Astrocyte of the cerebellum (primary cell): ENCODE measurements at regions not wholly inside any gene's neighbourhood (a gene's known extent, or its start where the extent isn't known, plus 50 kb on each side); places are given as distances from the start of the nearest gene placed in this dataset.

ENCODE experiments used
- DNase-seq: peaks from one replicate; pipeline ENCODE4 v3.0.0-alpha.2; 2011; ENCODE audit warnings: low read depth
- H3K4me3 ChIP-seq: 2 replicates; pipeline ENCODE4 v1.5.1; 2011; ENCODE audit warnings: mild to moderate bottlenecking, low read depth, low read length, moderate library complexity
- in situ Hi-C: cut with HindIII; loops from 2 replicates; pipeline ENCODE4 v1.10.0; 2017; ENCODE audit warnings: low sequenced_read_pairs
- TF ChIP-seq, protein P1 (sequence below): IDR thresholded peaks from 2 replicates; pipeline ENCODE4 v1.5.1; 2012; ENCODE audit warnings: low read length, low read depth, moderate library complexity, mild to moderate bottlenecking; ENCODE audit errors: missing control alignments

DNA sequence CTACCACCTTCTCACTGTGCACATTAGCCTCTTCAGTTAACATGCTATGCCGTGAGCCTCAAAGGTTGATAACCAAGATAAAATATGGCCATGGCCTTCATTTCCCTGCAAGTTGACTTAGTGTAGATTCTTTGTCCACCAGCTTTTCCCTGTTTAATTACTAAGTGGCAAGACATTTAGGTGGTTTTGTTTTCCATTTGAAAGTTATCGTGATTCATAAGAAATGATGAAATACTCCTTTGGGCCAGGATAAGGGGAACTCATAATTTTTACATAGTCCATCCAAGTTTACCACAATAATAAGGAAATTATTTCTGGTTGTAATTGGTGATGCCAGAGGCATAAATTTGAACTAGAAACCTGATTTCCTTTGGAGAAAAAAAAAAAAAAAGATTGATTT is 609.6 kb downstream of the TAF11L14 start:
- H3K4me3 ChIP-seq: no peak overlapping the region
- no peak for DNase-seq
- in situ Hi-C loops: no loop called here
- TF ChIP-seq, protein P1, sequence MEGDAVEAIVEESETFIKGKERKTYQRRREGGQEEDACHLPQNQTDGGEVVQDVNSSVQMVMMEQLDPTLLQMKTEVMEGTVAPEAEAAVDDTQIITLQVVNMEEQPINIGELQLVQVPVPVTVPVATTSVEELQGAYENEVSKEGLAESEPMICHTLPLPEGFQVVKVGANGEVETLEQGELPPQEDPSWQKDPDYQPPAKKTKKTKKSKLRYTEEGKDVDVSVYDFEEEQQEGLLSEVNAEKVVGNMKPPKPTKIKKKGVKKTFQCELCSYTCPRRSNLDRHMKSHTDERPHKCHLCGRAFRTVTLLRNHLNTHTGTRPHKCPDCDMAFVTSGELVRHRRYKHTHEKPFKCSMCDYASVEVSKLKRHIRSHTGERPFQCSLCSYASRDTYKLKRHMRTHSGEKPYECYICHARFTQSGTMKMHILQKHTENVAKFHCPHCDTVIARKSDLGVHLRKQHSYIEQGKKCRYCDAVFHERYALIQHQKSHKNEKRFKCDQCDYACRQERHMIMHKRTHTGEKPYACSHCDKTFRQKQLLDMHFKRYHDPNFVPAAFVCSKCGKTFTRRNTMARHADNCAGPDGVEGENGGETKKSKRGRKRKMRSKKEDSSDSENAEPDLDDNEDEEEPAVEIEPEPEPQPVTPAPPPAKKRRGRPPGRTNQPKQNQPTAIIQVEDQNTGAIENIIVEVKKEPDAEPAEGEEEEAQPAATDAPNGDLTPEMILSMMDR: no peak

DNA sequence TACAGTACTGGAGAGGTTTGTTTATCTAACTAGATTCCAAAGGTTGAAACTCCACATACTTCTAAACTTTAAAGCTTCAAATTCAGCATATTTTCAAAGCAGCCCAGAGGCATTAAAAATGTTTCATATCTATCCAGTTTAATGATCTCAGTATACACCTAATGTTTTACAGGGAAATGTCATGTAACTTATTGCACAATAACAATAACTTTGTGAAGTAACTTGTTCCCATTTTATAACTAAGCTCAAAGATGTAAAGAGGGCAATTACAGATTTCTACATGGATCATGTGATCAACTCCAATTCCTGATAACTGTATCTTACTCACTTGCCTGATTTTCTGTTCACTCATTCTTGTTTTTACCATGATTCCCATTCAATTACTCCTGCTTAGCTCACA is 610.0 kb downstream of the TAF11L14 start:
- DNase-seq: no peak
- no peak overlapping the region for H3K4me3 ChIP-seq
- TF ChIP-seq, protein P1: no peak
- in situ Hi-C loops: no loop called here

DNA sequence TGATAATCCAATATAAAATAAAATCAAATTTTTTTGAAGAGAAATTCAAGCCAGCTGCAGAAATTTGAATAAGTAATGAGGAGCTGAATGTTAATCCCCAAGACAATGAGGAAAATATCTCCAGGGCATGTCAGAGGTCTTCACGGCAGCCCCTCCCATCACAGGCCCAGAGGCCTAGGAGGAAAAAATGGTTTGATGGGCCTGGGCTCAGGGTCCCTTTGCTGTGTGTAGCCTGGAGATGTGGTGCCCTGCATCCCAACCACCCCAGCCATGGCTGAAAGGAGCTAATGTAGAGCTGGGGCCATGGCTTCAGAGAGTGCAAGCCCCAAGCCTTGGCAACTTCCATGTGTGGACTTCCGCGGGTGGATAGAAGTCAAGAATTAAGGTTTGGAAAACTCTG is 618.3 kb downstream of the TAF11L14 start:
- in situ Hi-C loops: no loop called here
- no peak for DNase-seq
- TF ChIP-seq, protein P1: no peak
- no peak overlapping the region for H3K4me3 ChIP-seq

DNA sequence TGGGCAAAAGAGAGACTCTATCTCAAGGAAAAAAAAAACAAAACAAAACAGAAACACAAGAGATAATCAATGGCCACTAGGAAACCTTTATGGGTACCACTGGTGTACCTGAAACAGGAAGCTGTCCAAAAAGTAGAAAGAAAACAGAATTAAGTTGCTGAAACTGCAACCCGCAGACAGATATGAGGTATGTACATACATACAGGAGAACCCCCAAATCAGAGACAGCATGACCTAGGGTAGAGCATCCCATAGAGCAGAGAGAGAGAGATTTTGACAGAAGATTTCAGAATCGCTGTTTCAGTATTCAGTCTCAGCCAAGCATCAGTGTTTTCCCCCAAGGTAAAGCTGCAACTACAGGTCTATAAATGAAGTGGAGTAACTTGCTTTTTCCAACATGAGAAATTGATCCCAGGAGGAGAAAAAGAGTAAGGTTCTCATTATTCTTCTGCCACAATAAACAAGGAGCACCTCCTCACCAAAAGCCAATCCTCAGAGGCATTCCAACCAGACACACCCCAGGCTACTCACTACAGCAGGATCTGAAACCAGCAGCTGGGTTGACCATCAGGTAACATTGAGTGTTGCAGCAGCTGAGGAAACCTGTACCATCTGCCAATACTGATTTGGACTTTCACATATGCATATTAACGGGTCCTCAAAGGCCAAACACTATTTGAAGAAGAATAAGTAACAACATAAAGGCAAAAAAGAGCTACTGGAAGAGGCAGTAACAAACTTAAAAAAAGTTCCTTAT is 630.0 kb downstream of the TAF11L14 start:
- in situ Hi-C loops: no loop called here
- TF ChIP-seq, protein P1: no peak
- DNase-seq: no peak
- no peak overlapping the region for H3K4me3 ChIP-seq

DNA sequence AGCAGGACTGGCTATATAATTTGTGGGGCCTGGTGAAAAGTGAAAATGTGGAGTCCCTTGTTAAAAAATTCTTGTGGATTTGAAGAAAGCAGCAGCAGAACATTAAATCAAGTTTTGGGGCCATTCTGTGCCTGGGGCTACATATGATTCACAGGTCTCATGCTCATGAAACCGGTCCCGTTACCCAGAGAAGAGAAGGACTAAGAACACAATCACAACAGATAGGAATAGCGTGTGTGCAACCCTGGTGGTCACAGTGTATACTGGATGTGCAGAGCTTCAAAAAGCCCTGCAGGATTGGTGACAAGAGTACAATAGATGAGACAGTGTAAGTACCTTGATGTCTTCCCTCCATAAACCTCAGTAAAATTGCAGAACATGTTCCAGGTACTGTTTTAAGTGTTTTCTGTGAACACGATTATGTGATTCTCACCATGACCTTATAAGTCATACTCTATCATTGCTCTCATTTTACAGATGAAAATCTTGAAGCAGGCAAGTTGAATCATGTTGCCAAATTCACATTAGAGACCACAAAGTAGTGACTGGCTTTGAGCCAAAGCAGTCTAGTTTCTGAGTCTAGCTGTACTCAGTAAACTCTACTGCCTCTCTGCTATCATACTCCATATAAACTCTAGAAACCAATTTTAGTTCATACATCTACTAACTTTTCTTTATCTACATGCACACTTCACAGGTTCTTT is 636.5 kb downstream of the TAF11L14 start:
- in situ Hi-C loops: no loop called here
- peak; percentile 2 for DNase-seq
- H3K4me3 ChIP-seq: no peak overlapping the region
- TF ChIP-seq, protein P1: no peak

DNA sequence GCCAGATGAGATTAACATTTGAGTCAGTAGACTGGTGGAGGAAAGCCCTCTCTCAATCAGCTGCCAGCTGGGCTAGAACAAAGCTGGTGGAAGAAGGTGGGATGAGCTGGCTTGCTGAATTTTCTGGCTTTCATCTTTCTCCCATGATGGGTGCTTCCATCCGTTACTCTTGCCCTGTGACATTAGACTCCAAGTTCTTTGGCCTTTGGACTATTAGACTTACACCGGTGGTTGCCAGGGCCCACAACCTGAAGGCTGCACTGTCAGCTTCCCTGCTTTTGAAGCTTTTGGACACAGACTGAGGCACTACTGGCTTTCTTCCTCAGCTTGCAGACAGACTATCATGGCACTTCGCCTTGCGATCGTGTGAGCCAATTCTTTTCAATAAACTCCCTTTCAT is 642.7 kb downstream of the TAF11L14 start:
- H3K4me3 ChIP-seq: no peak overlapping the region
- DNase-seq: no peak
- TF ChIP-seq, protein P1: no peak
- in situ Hi-C loops: loop anchor here (25.0 kb wide), 1 partner anchor 1065 kb away; the partner anchor contains the start of gene BASP1
